ENCODE measurements at regions not wholly inside any gene's neighbourhood (a gene's known extent, or its start where the extent isn't known, plus 50 kb on each side); places are given as distances from the start of the nearest gene placed in this dataset.
"Not testable (repeated sequence)": the region's sequence is repeated elsewhere in the genome, so short reads cannot be mapped to it uniquely, and the experiment has no call there.

DNA sequence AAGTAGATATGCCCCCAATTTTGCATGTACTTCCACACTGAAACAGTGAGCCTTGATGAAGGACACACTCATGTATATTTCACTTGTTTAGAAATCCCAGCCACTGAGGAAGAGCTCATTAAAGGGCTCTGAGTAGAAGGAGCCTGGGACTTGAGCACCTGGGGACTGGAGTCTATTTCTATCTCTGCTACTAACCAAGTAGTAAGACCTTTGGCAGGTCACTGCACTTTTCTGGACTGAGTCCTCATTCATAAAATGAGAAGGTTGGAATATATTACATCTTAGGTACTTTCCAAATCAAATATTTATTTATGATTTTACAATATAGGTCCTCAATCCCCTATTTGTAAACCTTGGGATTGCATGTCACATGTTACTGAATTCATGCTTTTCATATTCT lies 78.2 kb upstream of the C4orf54 start:
- H3K4me1 ChIP-seq = no peaks in the 10 kb centered on the region
- H3K36me3 ChIP-seq = no peaks in the 10 kb centered on the region
- no peak overlapping the region for H3K4me3 ChIP-seq
- no peaks in the 10 kb centered on the region for H3K27me3 ChIP-seq
- no peak overlapping the region for H3K27ac ChIP-seq
- intact Hi-C loops (cut with DNase I; ENCODE audit: low total_unique reads) = no loop called here
- no peaks in the 10 kb centered on the region for H3K9me3 ChIP-seq
- TF ChIP-seq POLR2A (IDR thresholded peaks at IDR 0.05) (no peak), CTCF (IDR thresholded peaks at IDR 0.05) (no peak)
- DNase-seq = no peak

GRCh38 chr4:99734583-99735322 lies 77.1 kb upstream of the C4orf54 start:
- DNase-seq = no peak
- Histone ChIP-seq H3K9me3 (no peaks in the 10 kb centered on the region), H3K27me3 (no peaks in the 10 kb centered on the region), H3K27ac (no peak overlapping the region), H3K4me3 (no peak overlapping the region), H3K36me3 (no peaks in the 10 kb centered on the region), H3K4me1 (no peaks in the 10 kb centered on the region)
- no peak for TF ChIP-seq CTCF (IDR thresholded peaks at IDR 0.05)
- TF ChIP-seq POLR2A (IDR thresholded peaks at IDR 0.05) = no peak
- intact Hi-C loops (cut with DNase I; ENCODE audit: low total_unique reads) = no loop called here

DNA sequence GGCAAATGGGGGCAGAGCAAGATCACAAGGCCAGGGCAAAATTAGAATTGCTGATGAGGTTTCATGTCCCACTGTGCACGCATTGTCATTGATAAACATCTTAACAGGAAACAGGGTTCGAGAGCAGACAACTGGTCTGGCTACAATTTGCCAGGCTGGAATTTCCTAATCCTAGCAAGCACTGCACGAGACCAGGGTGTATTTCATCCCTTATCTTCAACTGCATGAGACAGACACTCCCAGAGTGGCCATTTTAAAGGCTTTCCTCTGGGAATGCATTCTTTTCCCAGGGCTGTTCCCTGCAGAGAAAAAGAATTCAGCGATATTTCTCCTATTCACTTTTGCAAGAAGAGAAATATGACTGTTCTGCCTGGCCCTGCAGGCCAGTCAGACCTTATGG lies 75.8 kb upstream of the C4orf54 start:
- DNase-seq; H3K4me3 ChIP-seq; H3K36me3 ChIP-seq; H3K27me3 ChIP-seq; H3K4me1 ChIP-seq; H3K27ac ChIP-seq; intact Hi-C loops (cut with DNase I; ENCODE audit: low total_unique reads); H3K9me3 ChIP-seq: not testable (repeated sequence)

DNA sequence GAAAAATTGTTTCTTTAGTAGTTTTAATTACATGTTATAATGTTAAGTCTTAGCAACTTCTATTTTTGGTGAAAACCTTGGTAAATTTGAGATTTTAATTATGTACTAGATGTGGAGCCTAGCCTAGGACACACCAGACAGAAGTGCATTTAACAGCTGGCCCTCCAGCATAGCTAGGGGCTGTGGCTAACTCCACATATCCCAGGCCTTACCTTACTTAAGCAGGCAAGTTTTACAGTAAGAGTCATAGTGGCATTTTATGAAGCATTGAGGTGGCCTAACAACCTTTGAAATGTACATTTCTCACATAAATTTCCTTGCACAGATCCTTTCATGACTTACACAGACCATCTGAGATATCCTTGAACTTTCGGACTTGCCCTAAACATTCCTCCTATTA lies 71.6 kb upstream of the C4orf54 start:
- TF ChIP-seq POLR2A (IDR thresholded peaks at IDR 0.05) = no peak
- no peak for TF ChIP-seq CTCF (IDR thresholded peaks at IDR 0.05)
- no peaks in the 10 kb centered on the region for H3K27me3 ChIP-seq
- DNase-seq = no peak
- no peak overlapping the region for H3K4me3 ChIP-seq
- no peaks in the 10 kb centered on the region for H3K9me3 ChIP-seq
- no peak overlapping the region for H3K27ac ChIP-seq
- peaks cover 4 to 5% of the 10 kb centered on the region in 2 donors for H3K4me1 ChIP-seq
- intact Hi-C loops (cut with DNase I; ENCODE audit: low total_unique reads) = no loop called here
- H3K36me3 ChIP-seq = no peaks in the 10 kb centered on the region

GRCh38 chr4:99724067-99724466 lies 66.4 kb upstream of the C4orf54 start:
- DNase-seq = no peak
- Histone ChIP-seq H3K4me1 (peaks cover 4 to 5% of the 10 kb centered on the region in 2 donors), H3K27ac (peak overlapping the region; percentile 48 to 78), H3K4me3 (no peak overlapping the region), H3K27me3 (no peaks in the 10 kb centered on the region), H3K36me3 (no peaks in the 10 kb centered on the region), H3K9me3 (no peaks in the 10 kb centered on the region)
- TF ChIP-seq CTCF (IDR thresholded peaks at IDR 0.05) (peak in 1 of 4 experiments; percentile 7), POLR2A (IDR thresholded peaks at IDR 0.05) (no peak)
- intact Hi-C loops (cut with DNase I; ENCODE audit: low total_unique reads) = no loop called here

Measured in uterus (tissue), 3 donors.